GM21529 (cell line): ENCODE measurements at regions not wholly inside any gene's neighbourhood (a gene's known extent, or its start where the extent isn't known, plus 50 kb on each side); places are given as distances from the start of the nearest gene placed in this dataset.

Experiments
- ATAC-seq: cut with Tn5 transposase; IDR thresholded peaks from one replicate; pipeline ENCODE4 v1.9.1; 2021; ENCODE audit not compliant: unreplicated experiment

GRCh38 chr13:40376296-40376849 lies 290.1 kb downstream of the FOXO1 start:
- no peak for ATAC-seq

GRCh38 chr13:40376867-40377535 lies 289.4 kb downstream of the FOXO1 start:
- no peak for ATAC-seq

GRCh38 chr13:40377783-40378182 lies 288.7 kb downstream of the FOXO1 start:
- no peak for ATAC-seq

GRCh38 chr13:40379196-40379595 lies 287.2 kb downstream of the FOXO1 start:
- ATAC-seq, result no peak

GRCh38 chr13:40379794-40380578 lies 286.5 kb downstream of the FOXO1 start:
- ATAC-seq, result no peak

GRCh38 chr13:40381935-40382764 lies 284.3 kb downstream of the FOXO1 start:
- no peak for ATAC-seq

GRCh38 chr13:40383132-40383531 lies 283.3 kb downstream of the FOXO1 start:
- no peak for ATAC-seq

GRCh38 chr13:40383885-40384284 lies 282.6 kb downstream of the FOXO1 start:
- ATAC-seq, result no peak

GRCh38 chr13:40384976-40385857 lies 281.2 kb downstream of the FOXO1 start:
- ATAC-seq, result no peak

GRCh38 chr13:40385858-40386180 lies 280.6 kb downstream of the FOXO1 start:
- no peak for ATAC-seq

- ATAC-seq, result no peak
Measured at GRCh38 chr13:40386586-40386985, 279.9 kb downstream of the FOXO1 start.

- ATAC-seq, result no peak
Measured at GRCh38 chr13:40387775-40388174, 278.7 kb downstream of the FOXO1 start.

- ATAC-seq, result peak; percentile 99
Measured at GRCh38 chr13:40388617-40389016, 277.8 kb downstream of the FOXO1 start.

GRCh38 chr13:40389081-40389641 lies 277.3 kb downstream of the FOXO1 start:
- peak; percentile 50 for ATAC-seq

GRCh38 chr13:40390401-40390916 lies 276.0 kb downstream of the FOXO1 start:
- ATAC-seq, result no peak

GRCh38 chr13:40391788-40392187 lies 274.7 kb downstream of the FOXO1 start:
- no peak for ATAC-seq

- ATAC-seq, result no peak
Measured at GRCh38 chr13:40394304-40394985, 272.0 kb downstream of the FOXO1 start.

- no peak for ATAC-seq
Measured at GRCh38 chr13:40398065-40398464, 268.4 kb downstream of the FOXO1 start.

GRCh38 chr13:40399756-40400155 lies 266.7 kb downstream of the FOXO1 start:
- ATAC-seq, result no peak
